ENCODE measurements at regions not wholly inside any gene's neighbourhood (a gene's known extent, or its start where the extent isn't known, plus 50 kb on each side); places are given as distances from the start of the nearest gene placed in this dataset.

GRCh38 chr4:130335417-130336194 is 1239.7 kb downstream of the C4orf33 start:
- DNase-seq (ENCODE audit: low read depth): no peak

DNA sequence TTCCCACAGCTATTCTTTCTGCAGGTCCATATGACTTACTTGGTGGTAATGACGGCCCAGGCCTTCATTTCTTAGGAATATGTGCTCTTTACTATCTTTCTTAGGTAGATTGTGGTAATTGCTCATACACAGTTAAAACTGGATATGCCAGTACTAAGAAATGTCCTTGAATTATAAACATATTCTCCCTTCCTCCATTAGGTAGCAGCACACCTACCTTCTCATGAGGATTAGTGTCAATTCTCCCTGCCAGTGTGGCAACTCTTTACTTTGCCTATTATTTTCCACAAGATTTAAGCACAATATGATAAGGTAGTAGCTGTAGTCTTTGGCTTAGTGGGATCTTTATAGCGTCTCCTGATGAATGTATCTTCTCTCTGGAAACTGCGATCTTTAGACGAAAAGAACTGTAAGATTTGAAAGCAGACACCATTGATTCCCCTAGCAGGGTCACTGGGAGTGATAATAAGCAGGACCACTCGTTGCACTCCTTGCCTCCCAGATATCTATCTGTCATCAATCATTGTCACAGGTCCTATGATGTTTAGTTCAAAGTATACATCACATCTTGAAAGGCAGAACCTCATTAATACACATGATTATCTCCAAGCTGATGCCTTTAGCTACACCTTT is 1240.7 kb downstream of the C4orf33 start:
- no peak for DNase-seq (ENCODE audit: low read depth)

- DNase-seq (ENCODE audit: low read depth): no peak
These were observed 1242.9 kb downstream of the C4orf33 start for GRCh38 chr4:130338851-130339250.

GRCh38 chr4:130349745-130350144 is 1253.8 kb downstream of the C4orf33 start:
- DNase-seq (ENCODE audit: low read depth): no peak

GRCh38 chr4:130356873-130357272 is 1260.9 kb downstream of the C4orf33 start:
- no peak for DNase-seq (ENCODE audit: low read depth)

DNA sequence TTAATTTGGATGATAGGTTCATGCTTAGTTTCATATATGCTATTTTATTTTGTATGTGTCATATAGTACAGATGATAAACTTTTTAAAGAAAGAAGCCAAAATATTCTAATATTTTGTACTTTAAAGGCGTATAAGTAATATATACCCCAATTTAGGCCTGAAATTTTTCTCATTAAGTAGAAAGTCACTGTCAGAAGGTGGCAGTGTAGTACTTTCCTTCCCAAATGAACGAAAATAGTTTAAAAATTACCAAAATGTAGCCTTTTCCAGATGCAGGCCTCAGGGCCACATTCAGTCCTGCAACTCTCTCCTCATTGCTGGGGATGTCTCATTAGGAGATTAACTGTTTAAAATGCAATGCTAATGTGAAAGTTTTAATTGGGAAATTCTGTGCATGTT is 1263.6 kb downstream of the C4orf33 start:
- no peak for DNase-seq (ENCODE audit: low read depth)

- no peak for DNase-seq (ENCODE audit: low read depth)
These were observed 1265.7 kb downstream of the C4orf33 start for GRCh38 chr4:130361616-130362015.

DNA sequence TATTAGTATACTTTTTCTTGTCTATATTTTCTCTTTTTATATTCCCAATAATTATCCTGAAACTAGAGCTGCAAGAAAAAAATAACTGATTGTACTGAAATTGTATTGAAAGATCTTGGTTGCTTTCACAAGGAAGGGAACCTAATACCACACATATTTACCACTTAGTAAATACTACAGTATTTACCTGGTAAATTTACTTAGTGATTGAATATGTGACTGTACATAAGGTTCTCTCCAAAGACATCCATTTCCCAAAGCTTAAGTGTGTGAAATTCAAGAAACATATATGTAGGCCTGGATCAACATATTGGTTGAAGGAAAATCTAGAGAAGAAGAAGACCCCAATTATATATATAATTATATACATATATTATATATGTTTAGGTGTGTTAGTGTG is 1272.7 kb downstream of the C4orf33 start:
- no peak for DNase-seq (ENCODE audit: low read depth)

GRCh38 chr4:130393231-130393630 is 1297.3 kb downstream of the C4orf33 start:
- DNase-seq (ENCODE audit: low read depth): no peak

GRCh38 chr4:130393642-130394041 is 1297.7 kb downstream of the C4orf33 start:
- no peak for DNase-seq (ENCODE audit: low read depth)

DNA sequence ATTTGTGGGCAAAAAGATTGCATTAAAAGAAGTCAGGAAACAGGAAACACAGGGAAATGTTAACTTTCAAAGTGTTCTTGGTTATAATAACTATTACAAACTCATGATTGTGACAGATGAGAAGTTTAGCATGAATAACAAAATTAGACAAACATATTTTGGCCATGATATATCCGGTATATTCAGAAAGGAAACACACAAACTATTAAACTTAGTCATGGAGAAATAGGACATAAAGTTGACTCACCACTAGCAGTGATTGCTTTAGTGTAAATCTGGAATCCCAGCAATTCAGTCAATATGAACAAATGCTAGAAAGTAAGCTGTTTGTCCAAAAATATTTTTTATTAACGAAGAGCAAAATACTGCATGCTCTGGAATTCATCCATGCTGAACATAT is 1299.9 kb downstream of the C4orf33 start:
- DNase-seq (ENCODE audit: low read depth): no peak

GRCh38 chr4:130403221-130403620 is 1307.3 kb downstream of the C4orf33 start:
- no peak for DNase-seq (ENCODE audit: low read depth)

GRCh38 chr4:130416228-130416627 is 1320.3 kb downstream of the C4orf33 start:
- DNase-seq (ENCODE audit: low read depth): no peak

DNA sequence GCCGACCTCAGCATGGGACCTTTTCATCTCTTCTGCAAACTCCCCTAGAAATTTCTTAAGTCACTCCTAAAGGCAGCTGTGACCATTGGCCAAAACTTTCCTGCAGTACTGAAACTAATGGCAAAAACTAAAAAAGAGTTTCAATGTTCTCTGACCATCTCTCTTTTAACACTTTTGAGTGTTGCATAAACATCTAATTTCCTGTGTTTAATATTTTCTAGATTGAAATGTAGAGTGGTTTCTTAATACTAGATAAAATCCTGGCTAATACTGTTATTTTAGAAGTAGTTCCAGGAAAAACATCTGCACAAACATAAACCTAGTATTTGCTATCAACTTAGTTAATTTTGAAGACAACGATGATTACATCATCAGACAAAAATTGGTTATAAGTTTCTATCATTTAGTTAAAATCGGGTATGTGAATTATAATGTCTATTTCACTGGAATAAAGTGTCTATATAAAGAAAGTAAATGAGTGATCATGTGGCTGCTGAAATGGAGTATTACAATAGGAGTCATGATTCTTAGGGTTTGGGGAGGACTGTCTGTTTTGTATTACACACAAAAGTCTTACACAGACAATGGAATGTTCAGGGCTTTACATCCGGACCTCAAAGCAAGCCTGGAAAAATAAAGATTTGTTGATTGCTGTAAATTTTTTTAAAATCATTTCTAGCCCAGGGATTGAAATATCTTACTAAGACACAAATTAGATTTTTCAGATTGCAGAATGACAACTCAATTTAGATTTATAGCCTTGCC is 1323.4 kb downstream of the C4orf33 start:
- DNase-seq (ENCODE audit: low read depth): no peak

- no peak for DNase-seq (ENCODE audit: low read depth)
These were observed 1326.3 kb downstream of the C4orf33 start for GRCh38 chr4:130422261-130422660.

- no peak for DNase-seq (ENCODE audit: low read depth)
These were observed 1328.3 kb downstream of the C4orf33 start for GRCh38 chr4:130424211-130424610.

- no peak for DNase-seq (ENCODE audit: low read depth)
These were observed 1336.3 kb downstream of the C4orf33 start for GRCh38 chr4:130432289-130432688.

DNA sequence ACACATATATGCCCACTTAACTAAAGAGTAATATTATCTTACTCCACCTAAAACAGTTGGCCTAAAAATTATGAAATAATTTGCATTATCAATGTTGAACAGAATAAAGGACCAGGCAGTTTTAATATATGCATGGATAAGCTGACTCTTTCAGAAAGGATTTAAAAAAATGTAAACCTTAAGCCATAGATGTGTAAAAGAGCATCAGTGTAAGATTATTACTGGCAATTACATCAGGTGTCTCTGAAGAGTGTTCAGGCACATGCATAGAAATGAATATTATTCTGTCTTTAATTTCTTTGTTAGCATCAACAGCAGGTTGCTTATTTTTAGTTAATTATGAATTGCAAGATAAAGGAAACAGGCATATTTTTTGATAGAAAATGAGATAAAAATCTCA is 1353.8 kb downstream of the C4orf33 start:
- no peak for DNase-seq (ENCODE audit: low read depth)

DNA sequence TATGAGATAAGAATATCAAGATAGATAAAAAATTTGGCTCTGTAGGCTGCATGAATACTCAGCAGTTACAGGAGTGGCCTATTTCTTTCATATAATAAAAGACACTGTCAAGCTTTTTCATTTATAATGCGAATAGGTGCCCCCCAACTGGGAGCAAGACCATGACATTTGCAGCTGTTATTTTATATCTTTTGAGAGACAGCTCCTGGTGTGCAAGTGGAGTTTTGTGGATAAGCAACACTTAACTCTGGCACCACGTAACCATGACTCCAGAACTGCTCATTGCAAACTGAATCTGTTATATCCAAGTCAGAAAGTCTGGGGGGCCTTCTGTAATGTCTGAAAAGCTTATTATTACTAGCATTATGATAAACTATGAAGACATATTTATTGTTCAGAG is 1372.4 kb downstream of the C4orf33 start:
- DNase-seq (ENCODE audit: low read depth): no peak

DNA sequence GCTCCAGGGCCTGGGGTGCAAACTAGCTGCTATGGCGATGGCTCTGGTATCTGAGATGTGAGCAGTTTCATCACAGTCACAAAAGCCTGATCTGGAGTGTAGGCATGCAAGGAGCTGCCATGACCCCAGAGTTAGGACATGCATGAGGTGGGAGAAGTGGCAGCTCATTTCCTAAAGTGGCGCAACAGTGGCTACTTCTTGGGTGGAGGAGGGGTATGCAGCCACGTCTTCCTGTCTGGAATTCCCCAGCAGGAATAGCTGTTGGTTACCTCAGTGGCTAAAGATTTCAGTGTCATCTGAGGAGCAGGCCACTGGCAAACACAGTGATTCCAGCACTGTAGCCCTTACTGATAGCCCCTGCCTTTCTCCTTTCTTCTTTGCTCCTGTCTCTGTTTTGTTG is 1382.5 kb downstream of the C4orf33 start:
- DNase-seq (ENCODE audit: low read depth): no peak

DNA sequence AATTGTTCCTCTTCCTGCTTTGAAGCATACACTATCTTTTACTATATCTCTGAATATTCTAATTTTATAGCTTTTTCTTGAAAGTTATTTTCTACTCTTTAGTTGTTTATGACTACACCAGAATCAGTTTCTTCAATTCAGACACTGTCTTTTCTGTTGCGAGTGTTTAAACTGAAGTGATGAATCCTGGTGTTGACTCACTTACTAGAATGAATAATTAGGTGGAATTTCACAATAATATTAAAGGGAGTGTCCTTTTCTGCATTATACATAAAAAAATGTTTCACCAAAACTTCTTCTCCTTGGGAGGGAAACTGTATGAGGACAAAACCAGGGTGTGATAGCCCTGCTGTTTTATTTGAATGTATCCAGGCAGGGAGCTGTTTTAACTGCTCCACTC is 1383.1 kb downstream of the C4orf33 start:
- no peak for DNase-seq (ENCODE audit: low read depth)

- no peak for DNase-seq (ENCODE audit: low read depth)
These were observed 1383.7 kb downstream of the C4orf33 start for GRCh38 chr4:130479674-130480073.

GRCh38 chr4:130484826-130485225 is 1388.9 kb downstream of the C4orf33 start:
- no peak for DNase-seq (ENCODE audit: low read depth)
